ENCODE measurements at regions not wholly inside any gene's neighbourhood (a gene's known extent, or its start where the extent isn't known, plus 50 kb on each side); places are given as distances from the start of the nearest gene placed in this dataset.

GRCh38 chr15:97838606-97839210, 121.8 kb upstream of the ARRDC4 start (continued):
- no peak for TF ChIP-seq KLF1 (tag; IDR thresholded peaks at IDR 0.05)
- TF ChIP-seq ZHX1 (conservative IDR thresholded peaks at IDR 0.05; ENCODE audit: low read length), result no peak
- no peak for TF ChIP-seq HDAC2 (IDR thresholded peaks at IDR 0.05)
- no peak for TF ChIP-seq MTA2 (IDR thresholded peaks at IDR 0.05; ENCODE audit: low read depth)

- H3K79me2 ChIP-seq (ENCODE audit: control insufficient read depth, insufficient read depth, low read length), result no peaks in the 10 kb centered on the region; the same call in 2 of the 3 replicates
- no peaks in the 10 kb centered on the region for H4K20me1 ChIP-seq (replicated peaks; ENCODE audit: control insufficient read depth, insufficient read depth, low read length)
- no peaks in the 10 kb centered on the region for H3K9me3 ChIP-seq (replicated peaks; ENCODE audit: control insufficient read depth, insufficient read depth, low read depth, low read length)
- DNase-seq (ENCODE audit: extremely low read depth in 1 of 4, low spot score in 3 of 4) (no peak), ATAC-seq (no peak), FAIRE-seq (no peak)
- in situ Hi-C loops (cut with MboI) (no loop called here), intact Hi-C loops (cut with micrococcal nuclease) (no loop called here)
- H3K9me1 ChIP-seq (ENCODE audit: control insufficient read depth, insufficient read depth, low read length), result no peaks in the 10 kb centered on the region
- no peak overlapping the region for H3K27ac ChIP-seq (ENCODE audit: extremely low read depth, low read depth, low read length)
- no peak overlapping the region for H3K9ac ChIP-seq (ENCODE audit: insufficient read depth in 1 of 2, low read depth in 2 of 2, low read length in 2 of 2)
- no peaks in the 10 kb centered on the region for H3K36me3 ChIP-seq (ENCODE audit: control insufficient read depth, insufficient read depth, low read length)
- no TSS peak for BruUV-seq (replicated peaks)
- no peak overlapping the region for H3K4me3 ChIP-seq
- H3K4me1 ChIP-seq (replicated peaks in 1 of 2; ENCODE audit: control insufficient read depth in 2 of 2, insufficient read depth in 2 of 2, low read length in 2 of 2), result no peaks in the 10 kb centered on the region
- no peak overlapping the region for H2AFZ ChIP-seq (ENCODE audit: low read depth, low read length)
- ChIA-PET CTCF (ENCODE audit: low intra/inter-chr PET ratio) (no interaction called here), POLR2A (no interaction called here)
- 37% methylated on average over 2 of the region's 2 CpGs for WGBS (ENCODE audit: insufficient coverage, low coverage, missing lambda C conversion rate)
- H3K27me3 ChIP-seq (ENCODE audit: control insufficient read depth in 2 of 2, insufficient read depth in 2 of 2, low read length in 2 of 2), result no peaks in the 10 kb centered on the region
- H3K4me2 ChIP-seq (ENCODE audit: insufficient read depth, low read length), result no peak overlapping the region
- no peak for TF ChIP-seq ZNF239 (CRISPR knock-in tag; IDR thresholded peaks at IDR 0.05)
- no peak for TF ChIP-seq PRPF4 (IDR thresholded peaks at IDR 0.05; ENCODE audit: insufficient read depth, low read depth, low read length, poor library complexity, severe bottlenecking)
- TF ChIP-seq SNAPC5 (CRISPR knock-in tag; IDR thresholded peaks at IDR 0.05), result no peak
- TF ChIP-seq ZNF551 (CRISPR knock-in tag; IDR thresholded peaks at IDR 0.05), result no peak
- TF ChIP-seq FOXK2 (conservative IDR thresholded peaks at IDR 0.05 in 1 of 2, IDR thresholded peaks at IDR 0.05 in 1 of 2; ENCODE audit: low read depth in 2 of 2), result no peak
- no peak for TF ChIP-seq NR2C1 (IDR thresholded peaks at IDR 0.05)
- TF ChIP-seq NR2C1 (tag; IDR thresholded peaks at IDR 0.05), result no peak
- TF ChIP-seq WHSC1 (IDR thresholded peaks at IDR 0.05; ENCODE audit: low read length), result no peak
- no peak for TF ChIP-seq GTF2B (IDR thresholded peaks at IDR 0.05; ENCODE audit: extremely low read depth, insufficient read length)
- TF ChIP-seq TCF7L2 (IDR thresholded peaks at IDR 0.05; ENCODE audit: low read depth, low read length), result no peak
- TF ChIP-seq SMARCA5 (IDR thresholded peaks at IDR 0.05), result no peak
- TF ChIP-seq ZNF398 (CRISPR knock-in tag; IDR thresholded peaks at IDR 0.05), result no peak
- no peak for TF ChIP-seq CXXC5 (CRISPR knock-in tag; IDR thresholded peaks at IDR 0.05)
- TF ChIP-seq GATAD2A (IDR thresholded peaks at IDR 0.05), result no peak
Measured at GRCh38 chr15:97840501-97840900, 120.0 kb upstream of the ARRDC4 start.

Measured in K562 (cell line).